HG03108 (cell line): ENCODE measurements at regions not wholly inside any gene's neighbourhood (a gene's known extent, or its start where the extent isn't known, plus 50 kb on each side); places are given as distances from the start of the nearest gene placed in this dataset.
"Not testable (repeated sequence)": the region's sequence is repeated elsewhere in the genome, so short reads cannot be mapped to it uniquely, and the experiment has no call there.

Experiments used
- ATAC-seq: cut with Tn5 transposase; IDR thresholded peaks from one replicate; pipeline ENCODE4 v1.9.1; 2021; ENCODE audit warnings: moderate library complexity; ENCODE audit not compliant: unreplicated experiment

GRCh38 chr5:83001796-83002381 is 75.3 kb downstream of the TMEM167A start:
- no peak for ATAC-seq

- ATAC-seq: no peak
Measured at GRCh38 chr5:83000922-83001321, 76.3 kb downstream of the TMEM167A start.

DNA sequence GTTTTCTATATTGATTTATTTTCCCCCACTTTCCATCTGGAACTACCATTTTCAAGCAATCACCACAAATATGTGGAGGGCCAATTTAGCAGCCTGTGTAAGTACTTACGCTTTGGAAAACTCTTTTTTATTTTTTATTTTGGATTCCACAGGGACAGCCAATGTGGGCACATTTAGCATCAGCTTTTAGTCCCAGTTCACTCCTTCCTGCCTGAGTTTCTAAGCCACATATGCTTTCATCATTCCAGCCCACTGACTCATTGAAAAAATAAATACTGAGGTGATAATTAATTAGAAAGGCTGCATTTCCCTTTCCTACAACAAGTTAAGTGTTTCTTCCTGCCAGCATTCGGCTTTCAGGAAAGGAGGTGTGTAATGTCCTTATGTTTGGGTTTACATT is 76.8 kb downstream of the TMEM167A start:
- ATAC-seq: no peak

- no peak for ATAC-seq
Measured at GRCh38 chr5:82993416-82993815, 83.8 kb downstream of the TMEM167A start.

DNA sequence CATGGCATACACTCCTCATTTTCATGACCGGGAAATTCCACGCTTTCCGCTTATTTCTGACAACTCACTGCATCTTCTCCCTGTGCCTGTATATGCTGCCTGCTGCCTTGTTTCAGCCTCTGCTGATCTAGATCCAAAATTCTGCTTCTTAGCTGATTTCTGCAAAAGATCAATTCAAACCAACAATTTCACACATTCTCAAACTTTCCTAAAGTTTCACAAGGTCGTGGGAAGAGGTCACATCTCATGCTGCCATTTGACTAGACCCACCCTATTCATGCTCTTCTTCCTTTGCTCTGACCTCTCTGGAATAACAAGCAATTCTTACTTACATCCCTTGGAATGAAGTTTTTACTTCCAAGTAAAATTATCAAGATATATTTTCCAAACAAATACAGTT is 84.5 kb downstream of the TMEM167A start:
- no peak for ATAC-seq

GRCh38 chr5:82991678-82992323 is 85.4 kb downstream of the TMEM167A start:
- no peak for ATAC-seq

DNA sequence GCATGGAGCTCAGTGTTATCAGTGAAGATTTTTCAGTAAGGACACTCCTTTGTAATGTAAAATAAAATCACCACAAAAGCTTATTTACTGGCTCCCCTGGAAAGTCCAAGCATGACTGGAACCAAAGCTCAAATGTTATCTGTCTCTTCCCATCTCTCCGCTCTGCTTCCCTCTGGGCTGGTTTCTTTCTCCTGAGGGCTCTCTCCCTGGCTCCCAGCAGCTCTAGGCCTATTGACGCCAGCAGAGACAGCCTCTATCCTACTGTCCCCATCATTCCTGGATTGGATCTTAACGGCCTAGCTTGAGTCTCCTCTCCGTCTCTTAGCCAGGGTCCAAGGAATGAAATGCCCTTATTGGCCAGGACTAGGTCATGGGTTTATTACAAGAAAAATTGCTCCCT is 86.1 kb downstream of the TMEM167A start:
- ATAC-seq: no peak

DNA sequence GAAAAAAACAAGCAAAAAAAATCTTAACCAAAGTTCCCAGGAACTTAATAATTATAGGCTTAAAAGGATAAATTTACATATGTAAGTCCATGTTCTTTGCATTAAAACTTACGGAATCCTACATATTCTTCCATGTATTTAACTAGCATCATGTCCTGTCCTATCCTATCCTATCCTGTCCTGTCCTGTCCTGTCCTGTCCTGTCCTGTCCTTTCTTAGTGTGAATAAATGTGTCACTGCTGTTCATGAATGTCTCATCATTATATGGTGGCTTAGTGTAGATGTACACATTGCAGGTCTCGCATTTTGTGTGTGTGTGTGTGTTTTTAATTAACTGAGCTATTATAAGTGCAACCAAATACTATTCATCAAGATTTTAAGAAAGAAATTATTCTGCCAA is 90.0 kb downstream of the TMEM167A start:
- ATAC-seq: no peak

DNA sequence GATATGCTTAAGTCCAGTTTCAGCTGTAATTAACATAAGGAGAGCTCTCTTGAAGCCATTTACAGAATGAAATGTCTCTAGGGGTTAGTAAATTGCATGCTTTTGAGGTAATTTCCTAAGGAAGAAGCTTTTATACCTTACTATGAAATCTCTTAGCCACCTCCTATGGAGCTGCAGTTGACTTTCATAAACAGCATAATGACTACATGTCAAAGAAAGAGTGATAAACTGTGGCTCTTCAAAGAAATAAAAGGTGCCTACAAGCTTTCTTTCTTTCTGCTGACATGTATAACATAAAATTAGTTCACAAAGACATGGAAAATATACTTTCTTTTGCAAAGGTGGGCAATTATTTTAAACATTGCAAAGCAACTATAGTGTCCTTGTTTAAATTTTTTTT is 90.8 kb downstream of the TMEM167A start:
- ATAC-seq: no peak

DNA sequence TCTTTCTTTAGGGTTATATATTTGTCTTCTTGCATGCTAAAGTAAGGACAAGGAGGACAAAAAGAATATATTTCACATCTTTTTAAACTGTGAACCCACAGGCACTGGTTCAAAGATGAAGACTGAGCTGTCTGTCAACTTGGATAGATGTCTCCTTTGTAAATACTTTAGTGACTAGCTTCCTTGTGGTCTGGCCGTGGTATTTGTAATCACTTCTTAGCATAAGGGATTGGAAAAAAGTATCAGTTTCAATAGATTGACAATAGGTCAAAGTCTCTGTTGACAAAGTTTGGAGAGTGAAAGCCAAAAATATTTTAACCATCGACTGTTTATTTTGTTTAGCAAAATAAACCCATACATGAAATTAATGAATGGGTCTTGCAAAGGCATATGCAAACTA is 91.4 kb downstream of the TMEM167A start:
- no peak for ATAC-seq

DNA sequence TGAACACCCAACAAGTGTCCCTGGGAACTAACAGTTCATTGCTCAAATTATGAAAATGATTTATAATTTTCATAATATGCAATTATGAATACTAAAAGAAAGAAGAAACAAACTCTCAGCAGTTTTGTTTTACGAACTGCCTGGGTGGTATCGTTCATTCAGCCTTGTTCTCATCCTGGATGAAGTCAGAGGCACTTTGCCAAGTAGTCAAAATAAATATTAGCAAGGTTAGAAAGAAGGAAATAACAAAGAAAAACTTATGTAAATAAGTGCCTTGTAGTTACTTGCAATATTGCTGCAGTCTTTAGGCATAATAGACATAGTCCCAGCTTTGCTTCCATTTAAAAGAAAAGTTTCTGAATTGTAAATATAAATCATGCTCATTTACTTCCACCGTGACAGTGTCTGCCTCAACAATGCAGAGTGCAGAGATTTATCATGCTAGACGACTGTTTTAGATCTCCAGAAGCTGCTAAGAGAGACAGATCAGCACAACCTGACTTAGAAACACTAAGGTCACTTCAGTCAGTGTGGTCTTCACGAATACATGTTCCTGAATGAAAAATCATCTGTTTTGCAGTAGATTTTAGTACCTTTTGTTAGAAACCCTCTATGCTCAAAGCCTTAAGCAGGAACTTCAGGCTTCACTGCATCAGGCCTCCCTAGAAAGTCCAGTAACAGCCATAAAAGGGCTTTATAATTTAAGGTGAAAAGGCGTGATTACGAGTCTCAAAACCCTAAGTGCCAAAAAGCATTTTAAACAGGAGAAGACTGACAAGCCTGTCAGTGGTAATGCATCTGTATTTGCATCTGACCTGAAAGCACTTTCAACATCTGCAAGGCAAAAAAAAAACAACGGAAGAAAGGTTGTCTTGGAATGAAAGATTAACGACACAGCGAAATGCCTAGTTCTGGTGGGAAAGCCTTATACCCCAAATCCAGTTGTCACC is 92.1 kb downstream of the TMEM167A start:
- ATAC-seq: no peak

DNA sequence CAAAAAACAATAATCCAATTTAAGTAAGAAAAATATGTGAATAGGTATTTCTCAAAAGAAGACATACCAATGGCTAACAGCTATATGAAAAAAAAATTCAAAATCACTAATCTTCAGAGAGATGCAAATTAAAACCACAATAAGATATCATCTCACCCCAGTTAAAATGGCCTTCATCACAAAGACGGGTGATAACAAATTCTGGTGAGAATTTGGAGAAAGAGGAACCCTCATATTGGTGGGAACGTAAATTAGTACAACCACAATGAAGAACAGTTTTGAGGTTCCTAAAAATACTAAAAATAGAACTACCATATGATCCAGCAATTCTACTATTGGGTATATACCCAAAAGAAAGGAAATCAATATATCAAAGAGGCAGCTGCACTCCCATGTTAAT is 94.3 kb downstream of the TMEM167A start:
- ATAC-seq: no peak

DNA sequence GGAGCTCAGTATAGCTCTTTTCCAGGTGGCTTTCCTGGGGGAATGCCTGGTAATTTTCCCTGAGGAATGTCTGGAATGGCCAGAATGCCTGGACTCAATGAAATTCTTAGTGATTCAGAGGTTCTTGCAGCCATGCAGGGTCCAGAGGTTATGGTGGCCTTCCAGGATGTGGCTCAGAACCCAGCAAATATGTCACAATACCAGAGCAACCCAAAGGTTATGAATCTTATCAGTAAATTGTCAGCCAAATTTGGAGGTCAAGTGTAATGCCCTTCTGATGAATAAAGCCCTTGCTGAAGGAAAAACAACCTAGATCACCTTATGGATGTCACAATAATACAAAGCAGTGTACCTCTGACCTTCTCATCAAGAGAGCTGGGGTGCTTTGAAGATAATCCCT is 100.3 kb downstream of the TMEM167A start:
- not testable (repeated sequence) for ATAC-seq

- no peak for ATAC-seq
Measured at GRCh38 chr5:82975812-82976211, 101.4 kb downstream of the TMEM167A start.

- ATAC-seq: no peak
Measured at GRCh38 chr5:82975396-82975795, 101.8 kb downstream of the TMEM167A start.

DNA sequence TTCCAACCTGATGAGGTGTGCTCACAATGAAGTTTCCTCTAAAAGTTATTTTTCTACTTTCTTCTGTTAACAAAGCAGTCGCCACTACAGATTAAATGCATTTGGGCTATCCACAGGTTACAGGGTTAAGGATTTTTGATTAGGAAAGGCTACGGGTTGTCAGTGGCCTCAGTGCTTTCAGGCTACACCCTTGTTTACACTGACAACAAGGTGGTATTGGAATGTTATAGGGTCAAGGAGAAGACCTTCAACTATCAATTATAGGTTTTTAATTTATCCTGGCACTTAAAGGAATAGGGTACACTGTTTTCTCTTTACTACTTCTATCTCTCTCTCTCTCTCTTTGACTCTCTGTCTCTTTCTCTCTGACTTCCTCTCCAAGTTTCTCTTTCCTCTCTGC is 102.8 kb downstream of the TMEM167A start:
- not testable (repeated sequence) for ATAC-seq

GRCh38 chr5:82971901-82972300 is 105.3 kb downstream of the TMEM167A start:
- ATAC-seq: no peak

DNA sequence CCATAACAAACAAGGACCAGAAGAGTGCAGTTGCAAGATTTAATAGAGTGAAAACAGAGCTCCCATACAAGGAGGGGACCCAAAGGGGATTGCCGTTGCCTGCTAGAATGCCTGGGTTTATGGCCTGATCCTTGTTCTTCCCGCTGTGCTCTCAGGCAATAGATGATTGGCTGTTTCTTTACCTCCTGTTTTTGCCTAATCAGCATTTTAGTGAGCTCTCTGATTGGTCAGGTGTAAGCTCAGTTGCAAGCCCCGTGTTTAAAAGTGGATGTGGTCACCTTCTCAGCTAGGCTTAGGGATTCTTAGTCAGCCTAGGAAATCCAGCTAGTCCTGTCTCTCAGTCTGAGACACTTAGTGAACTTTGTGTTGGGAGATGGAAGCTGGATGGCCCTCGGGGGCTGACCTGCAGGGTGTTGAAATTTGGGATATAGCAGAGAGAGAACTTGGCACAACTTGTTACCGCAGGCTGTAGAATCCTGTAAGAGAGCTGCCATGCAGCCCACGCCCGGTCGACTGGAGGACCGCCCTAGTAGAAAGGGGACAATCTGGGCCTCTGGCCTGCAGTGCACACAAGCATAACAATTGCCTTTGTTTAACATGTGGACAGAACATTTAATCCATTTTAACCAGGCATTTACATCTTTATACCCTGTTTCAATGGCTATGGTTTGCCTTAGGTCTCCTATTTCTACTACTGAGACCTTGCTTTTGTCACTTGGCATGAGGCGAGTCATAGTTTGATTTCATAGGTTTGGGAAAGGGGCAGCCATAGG is 106.0 kb downstream of the TMEM167A start:
- ATAC-seq: not testable (repeated sequence)

DNA sequence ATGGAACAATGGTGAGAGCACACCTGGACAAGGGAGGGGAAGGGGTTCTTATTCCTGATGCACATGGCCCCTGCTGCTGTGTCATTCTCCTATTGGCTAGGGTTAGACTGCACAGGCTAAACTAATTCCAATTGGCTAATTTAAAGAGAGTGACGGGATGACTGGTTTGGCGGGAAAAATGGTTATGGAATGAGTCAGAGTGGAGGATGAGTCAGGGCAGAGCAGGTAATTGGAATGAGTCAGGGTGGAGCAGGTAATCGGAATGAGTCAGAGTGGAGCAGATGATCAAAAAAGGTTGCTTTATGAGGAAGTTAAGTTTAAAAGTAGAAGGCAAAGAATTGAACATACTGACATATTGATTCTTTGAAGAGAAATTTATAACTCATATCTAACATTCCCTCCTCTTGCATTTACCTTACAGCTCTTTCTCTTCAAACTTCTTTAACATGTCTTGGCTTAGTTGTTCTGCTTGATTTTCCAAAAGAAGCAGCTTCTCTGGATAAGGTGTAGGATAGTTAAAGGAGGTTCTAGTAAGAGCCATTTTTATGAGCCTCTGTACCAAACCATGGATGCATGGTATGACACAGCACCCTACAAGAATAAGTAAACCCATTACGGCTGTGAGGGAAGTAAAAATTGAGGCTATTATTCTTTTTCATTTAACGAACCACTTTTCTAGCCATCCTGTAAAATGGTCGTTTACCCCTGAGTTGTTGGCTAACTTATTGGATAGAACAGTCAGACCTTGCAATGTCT is 107.8 kb downstream of the TMEM167A start:
- not testable (repeated sequence) for ATAC-seq

- no peak for ATAC-seq
Measured at GRCh38 chr5:82967072-82967471, 110.1 kb downstream of the TMEM167A start.
